GM12874 (cell line): ENCODE measurements at regions not wholly inside any gene's neighbourhood (a gene's known extent, or its start where the extent isn't known, plus 50 kb on each side); places are given as distances from the start of the nearest gene placed in this dataset.

ENCODE experiments used
- CTCF ChIP-seq: IDR thresholded peaks from 2 replicates; pipeline ENCODE4 v1.5.1; 2011; ENCODE audit warnings: low read depth, mild to moderate bottlenecking, control low read depth, low read length, moderate library complexity; ENCODE audit not compliant: insufficient read depth

- no peak for TF ChIP-seq CTCF
These were observed 394.5 kb upstream of the USP24 start for GRCh38 chr1:55609630-55610029.

- no peak for TF ChIP-seq CTCF
These were observed 390.0 kb upstream of the USP24 start for GRCh38 chr1:55605155-55605554.

- TF ChIP-seq CTCF, result no peak
These were observed 389.6 kb upstream of the USP24 start for GRCh38 chr1:55604749-55605148.

GRCh38 chr1:55604179-55604578 lies 389.0 kb upstream of the USP24 start:
- no peak for TF ChIP-seq CTCF

GRCh38 chr1:55600242-55600641 lies 385.1 kb upstream of the USP24 start:
- no peak for TF ChIP-seq CTCF

GRCh38 chr1:55597910-55598309 lies 382.7 kb upstream of the USP24 start:
- no peak for TF ChIP-seq CTCF

- no peak for TF ChIP-seq CTCF
These were observed 379.5 kb upstream of the USP24 start for GRCh38 chr1:55594701-55595100.

- no peak for TF ChIP-seq CTCF
These were observed 378.1 kb upstream of the USP24 start for GRCh38 chr1:55593298-55593697.
